ENCODE measurements at regions not wholly inside any gene's neighbourhood (a gene's known extent, or its start where the extent isn't known, plus 50 kb on each side); places are given as distances from the start of the nearest gene placed in this dataset.
A peak's percentile ranks its signal among the peaks of the same experiment; 100 is the strongest.
"Not testable (repeated sequence)": the region's sequence is repeated elsewhere in the genome, so short reads cannot be mapped to it uniquely, and the experiment has no call there.

GRCh38 chr20:30499123-30499522, 758.3 kb upstream of the DEFB115 start:
- WGBS, 4 donors, result 52 to 67% (median 59%) methylated on average over 1 of the region's 1 CpG

GRCh38 chr20:30499716-30500446, 757.6 kb upstream of the DEFB115 start:
- DNase-seq; H3K27me3 ChIP-seq; H3K36me3 ChIP-seq (replicated peaks in 1 of 2); H3K27ac ChIP-seq; H3K9me3 ChIP-seq (replicated peaks in 1 of 3); H3K4me1 ChIP-seq (replicated peaks in 1 of 2); intact Hi-C loops (cut with DNase I); H3K4me3 ChIP-seq: not testable (repeated sequence)
- 20 to 50% (median 36%) methylated on average over 20 to 23 of the region's 26 CpGs for WGBS, 4 donors

More at GRCh38 chr20:30499123-30499522, 758.3 kb upstream of the DEFB115 start:
- Histone ChIP-seq H3K4me3 (no peak overlapping the region), H3K27ac (no peak overlapping the region), H3K9me3 (replicated peaks in 1 of 3) (no peaks in the 10 kb centered on the region), H3K4me1 (replicated peaks in 1 of 2) (no peaks in the 10 kb centered on the region), H3K27me3 (no peaks in the 10 kb centered on the region), H3K36me3 (replicated peaks in 1 of 2) (no peaks in the 10 kb centered on the region)
- no peak for DNase-seq
- intact Hi-C loops (cut with DNase I), result no loop called here
- TF ChIP-seq CTCF (IDR thresholded peaks at IDR 0.05), result no peak
- TF ChIP-seq POLR2A (IDR thresholded peaks at IDR 0.05), result no peak

- intact Hi-C loops (cut with DNase I), result not testable (repeated sequence)
- DNase-seq, result peak in 5 of 7 donors; percentile 20 to 71 (median 41)
Observed at GRCh38 chr20:30500447-30500820, 757.0 kb upstream of the DEFB115 start.

GRCh38 chr20:30500829-30501440, 756.5 kb upstream of the DEFB115 start:
- Histone ChIP-seq H3K27ac (no peak overlapping the region), H3K4me3 (no peak overlapping the region), H3K4me1 (replicated peaks in 1 of 2) (no peaks in the 10 kb centered on the region), H3K36me3 (replicated peaks in 1 of 2) (no peaks in the 10 kb centered on the region), H3K27me3 (no peaks in the 10 kb centered on the region), H3K9me3 (replicated peaks in 1 of 3) (no peaks in the 10 kb centered on the region)
- WGBS, 4 donors, result 59 to 82% (median 68%) methylated on average over 23 of the region's 23 CpGs
- TF ChIP-seq POLR2A (IDR thresholded peaks at IDR 0.05) (no peak), CTCF (IDR thresholded peaks at IDR 0.05) (no peak)
- no peak for DNase-seq
- intact Hi-C loops (cut with DNase I), result no loop called here

More at GRCh38 chr20:30500447-30500820, 757.0 kb upstream of the DEFB115 start:
- H3K27me3 ChIP-seq; H3K9me3 ChIP-seq (replicated peaks in 1 of 3); H3K27ac ChIP-seq; H3K4me3 ChIP-seq; H3K4me1 ChIP-seq (replicated peaks in 1 of 2); H3K36me3 ChIP-seq (replicated peaks in 1 of 2): not testable (repeated sequence)
- peak; percentile 22 to 59 (median 44) for TF ChIP-seq CTCF (IDR thresholded peaks at IDR 0.05)
- WGBS, 4 donors, result 6 to 50% (median 22%) methylated on average over 7 to 11 of the region's 11 CpGs

- H3K4me3 ChIP-seq, result no peak overlapping the region
- H3K27ac ChIP-seq, result no peak overlapping the region
- no peak for TF ChIP-seq CTCF (IDR thresholded peaks at IDR 0.05)
- TF ChIP-seq POLR2A (IDR thresholded peaks at IDR 0.05), result no peak
- DNase-seq, result no peak
- H3K9me3 ChIP-seq (replicated peaks in 1 of 3), result no peaks in the 10 kb centered on the region
- intact Hi-C loops (cut with DNase I), result no loop called here
- H3K4me1 ChIP-seq (replicated peaks in 1 of 2), result no peaks in the 10 kb centered on the region
- H3K27me3 ChIP-seq, result no peaks in the 10 kb centered on the region
- no peaks in the 10 kb centered on the region for H3K36me3 ChIP-seq (replicated peaks in 1 of 2)
Observed at GRCh38 chr20:30502670-30503069, 754.8 kb upstream of the DEFB115 start.

GRCh38 chr20:30503204-30503603, 754.3 kb upstream of the DEFB115 start:
- H3K36me3 ChIP-seq (replicated peaks in 1 of 2); DNase-seq; H3K27me3 ChIP-seq; H3K4me3 ChIP-seq; H3K4me1 ChIP-seq (replicated peaks in 1 of 2); intact Hi-C loops (cut with DNase I); H3K9me3 ChIP-seq (replicated peaks in 1 of 3); H3K27ac ChIP-seq: not testable (repeated sequence)
- 26 to 37% (median 31%) methylated on average over 1 of the region's 1 CpG for WGBS, 4 donors

Data from adrenal gland (tissue), 9 donors.